Kidney (tissue), 13 donors: ENCODE measurements at regions not wholly inside any gene's neighbourhood (a gene's known extent, or its start where the extent isn't known, plus 50 kb on each side); places are given as distances from the start of the nearest gene placed in this dataset.
A peak's percentile ranks its signal among the peaks of the same experiment; 100 is the strongest.

Experiments used
- DNase-seq, 5 donors: peaks; one replicate each; pipeline ENCODE4 v3.0.0-alpha.2; 2013 to 2020
- FAIRE-seq: peaks from 2 replicates; lab custom pipeline; 2012; peaks lifted over from hg19 to GRCh38; lab: Jason Lieb, UNC
- H3K27ac ChIP-seq, 2 donors: one replicate each; pipeline ENCODE4 v1.7.0; 2013; ENCODE audit warnings: low read depth in 2 of 2, low read length in 2 of 2, inconsistent platforms in 1 of 2
- H3K27me3 ChIP-seq: one replicate; pipeline ENCODE4 v1.7.1; 2013; ENCODE audit warnings: low read length, inconsistent platforms; ENCODE audit not compliant: control insufficient read depth, insufficient read depth
- H3K36me3 ChIP-seq, 3 donors: one replicate each; pipeline versions ENCODE4 v1.7.0 to v1.7.1; 2013; ENCODE audit warnings: low read length in 3 of 3, control low read depth in 1 of 3, inconsistent platforms in 1 of 3; ENCODE audit not compliant: insufficient read depth in 3 of 3, control insufficient read depth in 2 of 3
- H3K4me1 ChIP-seq, 3 donors: one replicate each; pipeline versions ENCODE4 v1.7.0 to v1.7.1; 2013; ENCODE audit warnings: low read length in 3 of 3, inconsistent platforms in 1 of 3, low read depth in 1 of 3; ENCODE audit not compliant: control insufficient read depth in 2 of 3, insufficient read depth in 2 of 3
- H3K4me3 ChIP-seq, 3 donors: one replicate each; pipeline versions ENCODE4 v1.7.0 to v1.8.1; 2013; ENCODE audit warnings: low read length in 3 of 3, control low read depth in 1 of 3, inconsistent platforms in 1 of 3
- H3K9ac ChIP-seq, 3 donors: one replicate each; pipeline versions ENCODE4 v1.7.0 to v1.7.1; 2013; ENCODE audit warnings: low read length in 3 of 3, control low read depth in 1 of 3, inconsistent platforms in 1 of 3
- H3K9me3 ChIP-seq, 3 donors: one replicate each; pipeline versions ENCODE4 v1.7.0 to v1.7.1; 2013; ENCODE audit warnings: low read length in 3 of 3, control low read depth in 1 of 3, inconsistent platforms in 1 of 3; ENCODE audit not compliant: control insufficient read depth in 2 of 3, insufficient read depth in 1 of 3
- intact Hi-C: fragments of 100-400 bp; cut with DNase I; formaldehyde crosslinking; loops from one replicate; pipeline ENCODE4 v1.11.1; 2022
- TF ChIP-seq, protein P1 (sequence below): IDR thresholded peaks from 3 replicates; pipeline ENCODE4 v1.5.1; 2012; ENCODE audit warnings: mild to moderate bottlenecking, moderate library complexity, borderline replicate concordance; ENCODE audit not compliant: insufficient read depth; ENCODE audit errors: extremely low read depth
- donor health status: control.
- donor health status: control.
- donor health status: control.
- donor health status: control.
- donor health status: control.
- donor health status: DM: yes; HTN: yes; CAD: no.
- donor health status: Normal renal cell carcinoma (clear cell type).

DNA sequence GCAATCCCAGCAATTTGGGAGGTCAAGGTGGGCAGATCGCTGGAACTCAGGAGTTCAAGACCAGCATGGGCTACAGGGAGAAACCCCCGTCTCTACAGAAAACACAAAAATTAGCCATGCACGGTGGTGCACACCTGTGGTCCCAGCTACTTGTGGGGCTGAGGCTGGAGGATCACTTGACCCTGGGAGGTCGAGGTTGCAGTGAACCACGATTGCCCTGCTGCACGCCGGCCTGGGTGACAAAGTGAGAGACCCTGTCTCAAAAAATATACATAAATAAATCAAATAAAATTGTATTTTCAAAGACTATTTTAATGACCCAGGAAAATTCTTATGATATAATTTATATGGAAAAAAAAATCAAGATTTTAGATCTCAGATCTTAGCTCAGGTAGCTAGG, 191.5 kb downstream of the ZFP36L2 start:
- DNase-seq (no peak), FAIRE-seq (no peak)
- Histone ChIP-seq H3K9me3 (no peaks in the 10 kb centered on the region), H3K27ac (no peak overlapping the region), H3K36me3 (no peaks in the 10 kb centered on the region), H3K9ac (no peak overlapping the region), H3K4me3 (no peak overlapping the region), H3K4me1 (peaks cover 0 to 21% (median 6%) of the 10 kb centered on the region in 3 donors), H3K27me3 (no peaks in the 10 kb centered on the region)
- TF ChIP-seq, protein P1, sequence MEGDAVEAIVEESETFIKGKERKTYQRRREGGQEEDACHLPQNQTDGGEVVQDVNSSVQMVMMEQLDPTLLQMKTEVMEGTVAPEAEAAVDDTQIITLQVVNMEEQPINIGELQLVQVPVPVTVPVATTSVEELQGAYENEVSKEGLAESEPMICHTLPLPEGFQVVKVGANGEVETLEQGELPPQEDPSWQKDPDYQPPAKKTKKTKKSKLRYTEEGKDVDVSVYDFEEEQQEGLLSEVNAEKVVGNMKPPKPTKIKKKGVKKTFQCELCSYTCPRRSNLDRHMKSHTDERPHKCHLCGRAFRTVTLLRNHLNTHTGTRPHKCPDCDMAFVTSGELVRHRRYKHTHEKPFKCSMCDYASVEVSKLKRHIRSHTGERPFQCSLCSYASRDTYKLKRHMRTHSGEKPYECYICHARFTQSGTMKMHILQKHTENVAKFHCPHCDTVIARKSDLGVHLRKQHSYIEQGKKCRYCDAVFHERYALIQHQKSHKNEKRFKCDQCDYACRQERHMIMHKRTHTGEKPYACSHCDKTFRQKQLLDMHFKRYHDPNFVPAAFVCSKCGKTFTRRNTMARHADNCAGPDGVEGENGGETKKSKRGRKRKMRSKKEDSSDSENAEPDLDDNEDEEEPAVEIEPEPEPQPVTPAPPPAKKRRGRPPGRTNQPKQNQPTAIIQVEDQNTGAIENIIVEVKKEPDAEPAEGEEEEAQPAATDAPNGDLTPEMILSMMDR, result no peak
- intact Hi-C loops, result no loop called here

DNA sequence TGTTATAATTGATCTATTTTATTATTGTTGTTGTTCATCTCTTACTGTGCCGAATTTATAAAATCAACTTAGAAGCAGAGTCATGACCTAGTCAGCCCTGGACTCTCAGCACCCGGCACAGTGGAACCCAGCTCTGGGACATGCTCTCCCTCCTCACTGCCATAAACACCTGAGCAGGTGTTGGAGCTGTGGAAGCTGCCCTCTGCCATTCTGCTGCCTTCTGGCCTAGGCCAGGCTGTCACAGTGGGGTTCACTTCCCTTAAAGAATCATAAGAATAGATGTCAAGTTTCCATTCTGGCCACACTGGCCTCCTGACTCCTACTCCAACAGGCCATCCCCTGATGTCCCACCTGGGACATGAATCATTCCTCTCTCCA, 192.2 kb downstream of the ZFP36L2 start:
- Histone ChIP-seq H3K4me3 (no peak overlapping the region), H3K9ac (no peak overlapping the region), H3K27me3 (no peaks in the 10 kb centered on the region), H3K9me3 (no peaks in the 10 kb centered on the region), H3K36me3 (no peaks in the 10 kb centered on the region), H3K27ac (no peak overlapping the region), H3K4me1 (peaks cover 0 to 21% (median 6%) of the 10 kb centered on the region in 3 donors)
- TF ChIP-seq, protein P1, result no peak
- FAIRE-seq (no peak), DNase-seq (no peak)
- intact Hi-C loops, result no loop called here

DNA sequence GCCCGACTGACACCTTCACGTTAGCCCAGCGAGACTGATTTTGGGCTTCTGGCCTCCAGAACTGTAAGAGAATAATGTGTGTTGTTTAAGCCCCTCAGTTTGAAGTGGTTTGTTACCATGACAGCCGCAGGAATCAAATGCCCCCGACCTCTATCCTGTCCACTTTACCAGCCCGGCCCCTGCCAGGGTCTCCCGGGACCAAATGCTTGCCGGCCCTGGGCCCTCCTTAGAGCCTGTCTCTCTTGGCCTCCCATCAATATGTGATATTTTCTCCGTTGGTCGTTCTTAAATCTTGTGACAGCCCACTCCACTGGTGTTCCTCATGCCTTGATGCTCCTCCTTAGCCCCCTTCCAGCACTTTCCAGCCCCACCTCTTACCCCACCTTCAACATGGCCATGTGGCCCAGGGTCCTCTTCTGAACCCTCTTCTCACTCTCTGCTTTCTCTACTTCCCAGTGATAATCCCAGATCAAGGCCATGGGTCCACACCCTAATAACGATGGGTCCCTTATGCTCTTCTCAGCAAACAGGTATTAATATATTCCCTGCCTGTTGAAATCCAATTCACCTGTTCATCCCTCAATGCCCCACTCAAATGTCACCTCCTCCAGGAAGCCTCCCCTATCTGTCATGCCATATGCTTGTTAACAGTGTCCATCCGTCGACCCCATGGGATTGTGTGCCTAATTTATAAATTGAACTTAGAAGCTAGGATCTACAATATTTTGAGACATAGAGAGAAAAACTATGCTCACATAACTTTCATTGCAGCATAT, 192.8 kb downstream of the ZFP36L2 start:
- Histone ChIP-seq H3K9me3 (no peaks in the 10 kb centered on the region), H3K27me3 (no peaks in the 10 kb centered on the region), H3K4me1 (peaks cover 0 to 15% (median 5%) of the 10 kb centered on the region in 3 donors), H3K4me3 (no peak overlapping the region), H3K9ac (no peak overlapping the region), H3K36me3 (no peaks in the 10 kb centered on the region), H3K27ac (peak overlapping the region in 1 of 2 donors; percentile 81)
- DNase-seq (no peak), FAIRE-seq (no peak)
- TF ChIP-seq, protein P1, result no peak
- intact Hi-C loops, result no loop called here

DNA sequence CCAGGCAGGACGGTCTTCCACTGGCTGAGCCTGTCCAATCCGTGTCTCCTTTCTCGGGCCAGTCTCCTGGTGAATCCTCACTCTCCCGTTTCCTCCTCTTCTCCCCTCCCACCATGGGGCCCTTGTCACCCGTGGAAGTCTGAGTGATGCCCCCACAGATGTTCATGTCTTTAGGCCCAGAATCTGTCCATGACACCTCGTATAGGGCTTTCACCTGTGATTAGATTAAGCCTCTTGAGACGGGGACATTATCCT, 193.5 kb downstream of the ZFP36L2 start:
- intact Hi-C loops, result no loop called here
- Histone ChIP-seq H3K9ac (peak overlapping the region in 1 of 3 donors; percentile 6), H3K36me3 (no peaks in the 10 kb centered on the region), H3K9me3 (no peaks in the 10 kb centered on the region), H3K4me3 (no peak overlapping the region), H3K4me1 (peaks cover 0 to 12% (median 0%) of the 10 kb centered on the region in 3 donors), H3K27ac (peak overlapping the region in 1 of 2 donors; percentile 81), H3K27me3 (no peaks in the 10 kb centered on the region)
- no peak for DNase-seq
- no peak for FAIRE-seq
- TF ChIP-seq, protein P1, result no peak
